ENCODE measurements at regions not wholly inside any gene's neighbourhood (a gene's known extent, or its start where the extent isn't known, plus 50 kb on each side); places are given as distances from the start of the nearest gene placed in this dataset.
"Not testable (repeated sequence)": the region's sequence is repeated elsewhere in the genome, so short reads cannot be mapped to it uniquely, and the experiment has no call there.

DNA sequence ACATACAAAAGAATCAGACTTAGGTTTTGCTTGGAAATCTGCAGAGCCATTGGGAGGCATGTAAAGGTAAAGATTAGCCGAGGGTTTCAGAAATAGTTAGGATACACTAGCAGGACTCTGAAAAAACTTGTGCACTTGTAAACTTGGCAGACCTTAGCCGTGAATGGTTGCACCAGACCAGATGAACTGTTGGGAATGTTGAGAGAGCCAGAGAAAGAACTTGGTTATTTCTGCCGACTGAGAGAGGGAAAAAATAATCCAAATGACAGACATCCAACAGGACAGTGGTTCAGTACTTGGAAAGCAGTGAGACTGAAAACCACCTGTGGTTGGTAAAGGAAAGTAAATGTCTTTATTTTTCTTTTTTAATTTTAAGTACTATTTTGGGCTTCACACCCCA, 222.5 kb upstream of the DDHD1 start:
- intact Hi-C loops (cut with DNase I, micrococcal nuclease): no loop called here
- H3K36me3 ChIP-seq (ENCODE audit: low read depth): no peaks in the 10 kb centered on the region
- ATAC-seq (no peak), DNase-seq (no peak)
- no peaks in the 10 kb centered on the region for H3K9me3 ChIP-seq
- H3K4me3 ChIP-seq: no peak overlapping the region
- H3K4me1 ChIP-seq (ENCODE audit: low read depth): no peaks in the 10 kb centered on the region
- TF ChIP-seq, protein P1, sequence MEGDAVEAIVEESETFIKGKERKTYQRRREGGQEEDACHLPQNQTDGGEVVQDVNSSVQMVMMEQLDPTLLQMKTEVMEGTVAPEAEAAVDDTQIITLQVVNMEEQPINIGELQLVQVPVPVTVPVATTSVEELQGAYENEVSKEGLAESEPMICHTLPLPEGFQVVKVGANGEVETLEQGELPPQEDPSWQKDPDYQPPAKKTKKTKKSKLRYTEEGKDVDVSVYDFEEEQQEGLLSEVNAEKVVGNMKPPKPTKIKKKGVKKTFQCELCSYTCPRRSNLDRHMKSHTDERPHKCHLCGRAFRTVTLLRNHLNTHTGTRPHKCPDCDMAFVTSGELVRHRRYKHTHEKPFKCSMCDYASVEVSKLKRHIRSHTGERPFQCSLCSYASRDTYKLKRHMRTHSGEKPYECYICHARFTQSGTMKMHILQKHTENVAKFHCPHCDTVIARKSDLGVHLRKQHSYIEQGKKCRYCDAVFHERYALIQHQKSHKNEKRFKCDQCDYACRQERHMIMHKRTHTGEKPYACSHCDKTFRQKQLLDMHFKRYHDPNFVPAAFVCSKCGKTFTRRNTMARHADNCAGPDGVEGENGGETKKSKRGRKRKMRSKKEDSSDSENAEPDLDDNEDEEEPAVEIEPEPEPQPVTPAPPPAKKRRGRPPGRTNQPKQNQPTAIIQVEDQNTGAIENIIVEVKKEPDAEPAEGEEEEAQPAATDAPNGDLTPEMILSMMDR (IDR thresholded peaks at IDR 0.05): no peak

DNA sequence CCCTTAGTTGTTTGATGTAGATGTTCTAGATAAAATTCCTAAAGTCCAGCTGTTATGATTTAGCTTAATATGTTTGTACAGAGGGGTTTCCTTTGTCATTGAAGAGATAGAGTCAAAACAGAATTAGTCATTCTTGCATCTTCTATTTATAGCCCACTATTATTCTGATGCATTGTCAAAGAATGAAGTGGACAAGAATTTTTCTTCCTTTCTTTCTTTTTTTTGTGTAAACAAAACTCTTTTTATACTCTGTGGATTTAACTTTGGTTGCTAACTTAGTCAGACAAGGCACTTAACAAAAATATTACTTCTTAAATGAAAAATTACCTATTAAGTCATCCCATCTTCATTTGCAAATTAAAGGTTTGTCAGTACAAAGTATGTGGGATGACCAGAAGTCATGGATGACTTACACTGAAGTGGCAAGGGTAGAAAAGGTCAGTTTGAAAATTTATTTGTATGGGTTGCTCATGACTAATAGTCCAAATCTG, 215.6 kb upstream of the DDHD1 start:
- Histone ChIP-seq H3K9me3 (no peaks in the 10 kb centered on the region), H3K4me3 (no peak overlapping the region), H3K4me1 (ENCODE audit: low read depth) (no peaks in the 10 kb centered on the region), H3K36me3 (ENCODE audit: low read depth) (no peaks in the 10 kb centered on the region)
- ATAC-seq (no peak), DNase-seq (no peak)
- intact Hi-C loops (cut with DNase I, micrococcal nuclease): no loop called here
- TF ChIP-seq, protein P1 (IDR thresholded peaks at IDR 0.05): no peak

DNA sequence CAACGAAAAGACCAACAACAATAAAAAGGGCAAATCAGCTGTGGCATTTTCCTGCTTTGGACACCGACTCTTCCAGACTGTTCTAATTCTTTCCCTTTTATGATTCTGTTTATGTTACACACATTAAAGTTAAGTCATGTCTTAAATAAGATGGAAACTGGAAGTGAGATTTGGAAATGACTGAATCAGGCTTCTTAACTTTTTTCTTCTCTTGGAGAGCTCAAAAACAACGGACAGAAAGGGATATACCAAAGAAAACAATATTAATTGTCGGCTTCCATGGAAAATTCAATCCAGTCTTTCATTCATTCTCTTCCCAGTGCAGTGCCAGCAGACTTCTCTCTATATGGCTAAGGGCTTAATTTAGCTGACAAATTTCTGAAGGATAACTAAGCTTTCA, 214.9 kb upstream of the DDHD1 start:
- Histone ChIP-seq H3K9me3 (no peaks in the 10 kb centered on the region), H3K4me1 (ENCODE audit: low read depth) (no peaks in the 10 kb centered on the region), H3K4me3 (no peak overlapping the region), H3K36me3 (ENCODE audit: low read depth) (no peaks in the 10 kb centered on the region)
- intact Hi-C loops (cut with DNase I, micrococcal nuclease): no loop called here
- TF ChIP-seq, protein P1 (IDR thresholded peaks at IDR 0.05): no peak
- ATAC-seq: no peak
- DNase-seq: no peak

DNA sequence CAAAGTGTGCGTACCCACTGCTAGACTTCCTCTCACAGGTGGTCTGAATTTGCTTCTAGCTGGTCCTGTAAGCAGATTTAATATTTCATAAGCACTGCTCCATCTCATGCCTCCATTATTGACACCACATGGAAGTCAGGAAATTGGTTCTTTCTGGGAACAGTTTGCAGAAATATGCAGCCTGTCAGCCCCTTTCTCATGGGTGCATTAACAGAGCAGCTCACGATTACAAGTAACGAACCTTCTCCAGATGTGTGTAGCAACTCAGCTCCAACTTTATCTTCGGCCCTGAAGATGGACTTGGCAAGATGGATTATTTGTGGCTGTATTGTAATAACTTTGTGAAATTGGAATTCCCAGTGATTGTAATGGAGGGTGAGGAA, 214.5 kb upstream of the DDHD1 start:
- H3K4me3 ChIP-seq: no peak overlapping the region
- H3K4me1 ChIP-seq (ENCODE audit: low read depth): no peaks in the 10 kb centered on the region
- ATAC-seq (no peak), DNase-seq (no peak)
- no peaks in the 10 kb centered on the region for H3K36me3 ChIP-seq (ENCODE audit: low read depth)
- TF ChIP-seq, protein P1 (IDR thresholded peaks at IDR 0.05): no peak
- H3K9me3 ChIP-seq: no peaks in the 10 kb centered on the region
- intact Hi-C loops (cut with DNase I, micrococcal nuclease): no loop called here

DNA sequence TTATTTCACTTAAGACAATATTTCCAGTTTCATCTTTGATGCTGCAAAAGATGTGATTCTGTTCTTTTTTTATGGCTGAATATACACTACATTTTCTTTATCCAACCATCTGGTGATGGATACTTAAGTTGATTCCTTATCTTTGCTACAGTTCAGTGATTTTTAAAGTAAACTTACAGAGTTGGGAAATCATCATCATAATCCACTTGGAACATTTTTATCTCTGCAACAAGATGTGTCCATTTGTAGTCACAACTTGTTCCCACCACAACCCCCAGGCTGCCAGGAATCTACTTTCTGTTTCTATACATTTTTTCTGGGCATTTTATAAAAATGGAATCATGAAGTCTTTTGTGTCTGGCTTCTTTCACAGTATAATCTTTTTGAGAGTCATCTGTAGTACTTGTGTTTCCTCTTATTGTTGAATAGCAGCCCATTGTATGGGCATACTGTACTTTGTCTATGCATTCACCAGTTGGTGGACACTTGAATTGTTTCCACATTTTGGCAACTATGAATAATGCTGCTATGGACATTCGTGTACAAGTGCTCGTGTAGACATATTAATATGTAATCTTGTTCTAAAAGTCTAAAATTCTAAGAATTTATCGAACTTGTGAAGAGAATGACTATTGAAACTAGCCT, 212.5 kb upstream of the DDHD1 start:
- Histone ChIP-seq H3K36me3 (ENCODE audit: low read depth) (no peaks in the 10 kb centered on the region), H3K4me3 (no peak overlapping the region), H3K4me1 (ENCODE audit: low read depth) (no peaks in the 10 kb centered on the region), H3K9me3 (no peaks in the 10 kb centered on the region)
- DNase-seq (no peak), ATAC-seq (no peak)
- intact Hi-C loops (cut with DNase I, micrococcal nuclease): no loop called here
- TF ChIP-seq, protein P1 (IDR thresholded peaks at IDR 0.05): no peak

DNA sequence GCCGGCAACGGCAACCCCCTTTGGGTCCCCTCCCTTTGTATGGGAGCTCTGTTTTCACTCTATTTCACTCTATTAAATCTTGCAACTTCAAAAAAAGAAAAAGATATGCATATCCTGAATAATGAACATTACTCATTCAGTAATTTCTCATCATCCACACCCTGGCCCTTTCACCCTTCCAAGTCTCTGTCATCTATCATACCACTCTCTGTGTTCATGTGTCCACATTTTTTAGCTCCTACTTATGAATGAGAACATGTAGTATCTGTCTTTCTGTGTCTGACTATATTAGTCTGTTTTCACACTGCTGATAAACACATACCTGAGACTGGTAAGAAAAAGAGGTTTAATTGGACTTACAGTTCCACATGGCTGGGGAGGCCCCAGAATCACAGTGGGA, 209.8 kb upstream of the DDHD1 start:
- ATAC-seq; DNase-seq; intact Hi-C loops (cut with DNase I, micrococcal nuclease): not testable (repeated sequence)

More for the DNA sequence above, 209.8 kb upstream of the DDHD1 start:
- not testable (repeated sequence) for H3K4me3 ChIP-seq; H3K4me1 ChIP-seq (ENCODE audit: low read depth); H3K9me3 ChIP-seq; H3K36me3 ChIP-seq (ENCODE audit: low read depth)

Data from mucosa of descending colon (tissue), 3 donors.